ENCODE measurements at regions not wholly inside any gene's neighbourhood (a gene's known extent, or its start where the extent isn't known, plus 50 kb on each side); places are given as distances from the start of the nearest gene placed in this dataset.

DNA sequence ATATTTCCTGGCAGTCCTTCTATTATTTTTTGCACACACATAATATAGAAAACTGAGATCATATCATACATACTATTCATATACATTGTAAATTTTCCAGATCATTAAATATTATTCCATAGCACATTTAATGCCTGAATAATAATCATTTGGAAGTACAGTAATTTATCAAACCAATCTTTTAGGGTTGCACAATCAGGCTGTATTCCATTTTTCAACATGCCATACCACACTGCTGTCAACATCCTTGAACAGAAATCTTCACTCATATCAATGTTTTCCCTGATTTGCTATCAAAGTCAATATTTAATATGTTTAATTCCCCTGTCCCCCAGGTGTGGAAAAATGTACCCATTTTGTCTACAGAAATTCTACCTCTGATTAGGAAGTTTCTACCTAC lies 122.7 kb upstream of the ADGRF1 start:
- TF ChIP-seq, protein P1, sequence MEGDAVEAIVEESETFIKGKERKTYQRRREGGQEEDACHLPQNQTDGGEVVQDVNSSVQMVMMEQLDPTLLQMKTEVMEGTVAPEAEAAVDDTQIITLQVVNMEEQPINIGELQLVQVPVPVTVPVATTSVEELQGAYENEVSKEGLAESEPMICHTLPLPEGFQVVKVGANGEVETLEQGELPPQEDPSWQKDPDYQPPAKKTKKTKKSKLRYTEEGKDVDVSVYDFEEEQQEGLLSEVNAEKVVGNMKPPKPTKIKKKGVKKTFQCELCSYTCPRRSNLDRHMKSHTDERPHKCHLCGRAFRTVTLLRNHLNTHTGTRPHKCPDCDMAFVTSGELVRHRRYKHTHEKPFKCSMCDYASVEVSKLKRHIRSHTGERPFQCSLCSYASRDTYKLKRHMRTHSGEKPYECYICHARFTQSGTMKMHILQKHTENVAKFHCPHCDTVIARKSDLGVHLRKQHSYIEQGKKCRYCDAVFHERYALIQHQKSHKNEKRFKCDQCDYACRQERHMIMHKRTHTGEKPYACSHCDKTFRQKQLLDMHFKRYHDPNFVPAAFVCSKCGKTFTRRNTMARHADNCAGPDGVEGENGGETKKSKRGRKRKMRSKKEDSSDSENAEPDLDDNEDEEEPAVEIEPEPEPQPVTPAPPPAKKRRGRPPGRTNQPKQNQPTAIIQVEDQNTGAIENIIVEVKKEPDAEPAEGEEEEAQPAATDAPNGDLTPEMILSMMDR (IDR thresholded peaks at IDR 0.05; ENCODE audit: extremely low read depth in 1 of 2, insufficient read depth in 1 of 2, low read depth in 1 of 2, low read length in 2 of 2): no peak
- no peak for TF ChIP-seq POLR2AphosphoS5 (IDR thresholded peaks at IDR 0.05; ENCODE audit: insufficient read depth, low read depth, low read length)
- TF ChIP-seq POLR2A (IDR thresholded peaks at IDR 0.05; ENCODE audit: low read depth, low read length): no peak
